Natural killer cell (primary cell): ENCODE measurements at regions not wholly inside any gene's neighbourhood (a gene's known extent, or its start where the extent isn't known, plus 50 kb on each side); places are given as distances from the start of the nearest gene placed in this dataset.

Experiments used
- ATAC-seq, 3 donors: fragments of 150-1000 bp in 2 of 3; fragments of 200-7000 bp in 1 of 3; cut with Tn5 transposase; 1 replicate in 1 of 3; 2 replicates in 2 of 3; pipeline ENCODE4 v1.10.0; 2021; ENCODE audit warnings: mild to moderate bottlenecking in 2 of 3, moderate library complexity in 2 of 3
- DNase-seq, 2 donors: peaks; one replicate each; pipeline versions ENCODE4 v3.0.0 to v3.0.0-alpha.2; 2013 to 2021; ENCODE audit warnings: mixed read lengths in 1 of 2
- H3K27ac ChIP-seq: one replicate; pipeline ENCODE4 v1.5.1; 2013; ENCODE audit warnings: mild to moderate bottlenecking, low read length
- H3K27me3 ChIP-seq: one replicate; pipeline ENCODE4 v1.6.1; 2013; ENCODE audit warnings: low read length; ENCODE audit not compliant: control insufficient read depth, insufficient read depth
- H3K36me3 ChIP-seq: one replicate; pipeline ENCODE4 v1.6.1; 2013; ENCODE audit warnings: low read length; ENCODE audit not compliant: control insufficient read depth, insufficient read depth
- H3K4me1 ChIP-seq: one replicate; pipeline ENCODE4 v1.6.1; 2013; ENCODE audit warnings: low read length; ENCODE audit not compliant: control insufficient read depth, insufficient read depth
- H3K4me3 ChIP-seq: one replicate; pipeline ENCODE4 v1.5.1; 2013; ENCODE audit warnings: low read length
- H3K9me3 ChIP-seq: one replicate; pipeline ENCODE4 v1.6.1; 2013; ENCODE audit warnings: low read length; ENCODE audit not compliant: control insufficient read depth, insufficient read depth
- H3K27ac Mint-ChIP-seq, 2 donors: one replicate each; pipeline ENCODE4 v1.8.0; 2022; ENCODE audit warnings: mild to moderate bottlenecking in 2 of 2, mixed read lengths in 2 of 2, moderate library complexity in 1 of 2
- H3K27me3 Mint-ChIP-seq, 2 donors: one replicate each; pipeline ENCODE4 v1.8.0; 2022; ENCODE audit warnings: low read depth in 2 of 2, mixed read lengths in 2 of 2
- H3K36me3 Mint-ChIP-seq: one replicate; pipeline ENCODE4 v1.8.0; 2022; ENCODE audit warnings: mixed read lengths
- H3K4me1 Mint-ChIP-seq, 2 donors: one replicate each; pipeline ENCODE4 v1.8.0; 2022; ENCODE audit warnings: mixed read lengths in 2 of 2
- H3K4me3 Mint-ChIP-seq: one replicate; pipeline ENCODE4 v1.8.0; 2022; ENCODE audit warnings: mild to moderate bottlenecking, moderate library complexity, mixed read lengths
- H3K9me3 Mint-ChIP-seq, 2 donors: one replicate each; pipeline ENCODE4 v1.8.0; 2022; ENCODE audit warnings: mixed read lengths in 2 of 2
- CTCF ChIP-seq: fragments of 200-600 bp; IDR thresholded peaks from one replicate; pipeline ENCODE4 v1.8.0; 2022; ENCODE audit warnings: antibody characterized with exemption
- WGBS: methylation state at CpG from one replicate; pipeline ENCODE4 v1.1.7; 2013; ENCODE audit warnings: missing lambda C conversion rate; ENCODE audit not compliant: insufficient coverage; 5-methylcytosine and 5-hydroxymethylcytosine counted together
- intact Hi-C: fragments of 100-400 bp; cut with micrococcal nuclease; formaldehyde crosslinking; loops from one replicate; pipeline ENCODE4 v1.14.2; 2022

DNA sequence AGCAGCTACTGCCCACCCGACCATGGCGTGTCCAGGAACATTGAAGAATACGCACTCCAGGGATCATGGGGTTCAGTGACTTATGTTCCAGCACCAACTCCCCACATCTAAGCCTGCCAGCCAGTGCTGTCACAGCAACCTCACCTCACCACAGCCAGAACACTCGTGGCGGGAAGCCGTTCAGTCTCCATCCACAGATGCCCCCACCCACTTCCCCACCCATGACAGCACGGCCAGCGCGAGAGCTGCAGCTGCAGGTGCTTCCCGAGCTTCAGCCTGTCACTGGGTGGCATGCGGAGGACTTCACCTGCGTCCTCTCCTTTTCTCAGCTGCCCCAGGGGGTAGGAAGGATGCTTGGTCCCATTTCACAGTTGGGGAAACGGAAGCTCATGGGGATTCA is 50.3 kb downstream of the RBFOX3 start:
- H3K27me3 Mint-ChIP-seq, result peaks cover 0 to 17% of the 10 kb centered on the region in 2 donors
- ATAC-seq, result peak in 1 of 3 donors; percentile 21
- Histone ChIP-seq H3K36me3 (no peaks in the 10 kb centered on the region), H3K9me3 (no peaks in the 10 kb centered on the region), H3K4me3 (no peak overlapping the region), H3K27ac (no peak overlapping the region), H3K27me3 (no peaks in the 10 kb centered on the region), H3K4me1 (peaks cover 29% of the 10 kb centered on the region)
- H3K9me3 Mint-ChIP-seq, result peaks cover 3 to 5% of the 10 kb centered on the region in 2 donors
- H3K36me3 Mint-ChIP-seq, result no peaks in the 10 kb centered on the region
- intact Hi-C loops, result no loop called here
- no peak for TF ChIP-seq CTCF
- 56% methylated on average over 13 of the region's 13 CpGs for WGBS
- no peak for DNase-seq
- H3K4me1 Mint-ChIP-seq, result peaks cover 26 to 36% of the 10 kb centered on the region in 2 donors
- H3K27ac Mint-ChIP-seq, result no peak overlapping the region
- no peak overlapping the region for H3K4me3 Mint-ChIP-seq

DNA sequence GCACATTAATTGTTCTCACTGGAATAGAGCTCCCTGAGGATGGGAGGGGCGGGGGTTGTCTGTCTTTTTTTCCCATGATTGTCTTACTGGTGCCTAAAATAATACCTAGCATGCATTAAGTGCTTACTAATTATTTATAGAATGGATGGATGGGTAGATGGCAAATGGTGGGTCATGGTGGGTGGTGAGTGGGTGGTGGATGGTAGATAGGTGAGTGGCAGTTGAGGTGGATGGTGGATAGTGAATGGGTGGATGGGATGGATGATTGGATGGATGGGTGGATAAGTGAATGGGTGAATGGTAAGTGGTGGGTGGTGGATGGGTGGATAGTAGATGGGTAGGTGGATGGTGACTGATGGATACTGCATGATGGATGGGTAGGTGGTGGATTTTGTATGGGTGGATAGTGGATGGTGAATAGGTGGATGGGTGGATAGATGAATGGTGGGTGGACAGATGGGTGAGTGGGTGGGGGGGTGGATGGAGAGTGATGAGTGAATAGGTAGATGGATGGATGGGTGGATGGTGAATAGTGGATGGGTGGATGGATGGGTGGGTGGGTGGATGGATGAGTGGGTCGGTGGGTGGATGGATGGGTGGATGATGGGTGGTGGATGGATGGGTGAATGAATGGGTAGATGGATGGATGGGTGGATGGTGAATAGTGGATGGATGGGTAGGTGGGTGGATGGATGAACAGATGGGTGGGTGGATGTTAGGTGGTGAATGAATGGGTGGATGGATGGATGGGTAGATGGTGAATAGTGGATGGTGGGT is 51.6 kb downstream of the RBFOX3 start:
- ATAC-seq, result no peak
- Histone ChIP-seq H3K4me3 (no peak overlapping the region), H3K4me1 (peaks cover 29% of the 10 kb centered on the region), H3K27ac (no peak overlapping the region), H3K27me3 (no peaks in the 10 kb centered on the region), H3K36me3 (no peaks in the 10 kb centered on the region), H3K9me3 (no peaks in the 10 kb centered on the region)
- DNase-seq, result no peak
- Mint-ChIP-seq H3K9me3 (peaks cover 6 to 8% of the 10 kb centered on the region in 2 donors), H3K4me1 (peaks cover 26 to 49% of the 10 kb centered on the region in 2 donors), H3K27me3 (peaks cover 0 to 17% of the 10 kb centered on the region in 2 donors), H3K27ac (peak overlapping the region in 1 of 2 donors; percentile 61), H3K36me3 (no peaks in the 10 kb centered on the region), H3K4me3 (no peak overlapping the region)
- intact Hi-C loops, result no loop called here
- 81% methylated on average over 2 of the region's 2 CpGs for WGBS
- TF ChIP-seq CTCF, result no peak

GRCh38 chr17:79558091-79558900 is 52.6 kb downstream of the RBFOX3 start:
- Mint-ChIP-seq H3K4me1 (peaks cover 26 to 52% of the 10 kb centered on the region in 2 donors), H3K27ac (peak overlapping the region; percentile 10 to 61), H3K27me3 (peaks cover 0 to 17% of the 10 kb centered on the region in 2 donors), H3K36me3 (no peaks in the 10 kb centered on the region), H3K4me3 (peak overlapping the region; percentile 36), H3K9me3 (peaks cover 8% of the 10 kb centered on the region in 2 donors)
- Histone ChIP-seq H3K27ac (no peak overlapping the region), H3K27me3 (no peaks in the 10 kb centered on the region), H3K36me3 (no peaks in the 10 kb centered on the region), H3K4me3 (no peak overlapping the region), H3K9me3 (no peaks in the 10 kb centered on the region), H3K4me1 (peaks cover 29% of the 10 kb centered on the region)
- no peak for TF ChIP-seq CTCF
- WGBS, result 74% methylated on average over 24 of the region's 24 CpGs
- DNase-seq (no peak), ATAC-seq (no peak)
- intact Hi-C loops, result no loop called here
